K562 (cell line): ENCODE measurements at regions not wholly inside any gene's neighbourhood (a gene's known extent, or its start where the extent isn't known, plus 50 kb on each side); places are given as distances from the start of the nearest gene placed in this dataset.

Experiments
- ATAC-seq: fragments of 200-7000 bp; cut with Tn5 transposase; 3 replicates; pipeline ENCODE4 v1.9.1; 2020; ENCODE audit warnings: moderate library complexity
- BruUV-seq: library from RNA; stranded (reverse); fragments of 400-500 nt; replicated peaks from 2 replicates; lab custom pipeline; 2021; lab: Mats Ljungman, UMichigan
- CTCF ChIA-PET: fragments of 300-600 bp; formaldehyde crosslinking; extraction: SDS; loops from one replicate; lab custom pipeline; 2021; ENCODE audit warnings: low intra/inter-chr PET ratio; lab: Yijun Ruan, JAX
- POLR2A ChIA-PET: fragments of 300-600, 350-650 bp; sonication (Branson Sonifier 250); formaldehyde crosslinking; extraction: SDS; loops from one replicate; lab custom pipeline; 2021; ENCODE audit warnings: antibody characterized with exemption, inconsistent platforms; lab: Yijun Ruan, JAX
- DNase-seq, 4 experiments: peaks; one replicate each; pipeline versions ENCODE4 v3.0.0 to v3.0.0-alpha.2; 2011 to 2018; ENCODE audit warnings: low spot score in 3 of 4, mixed read lengths in 3 of 4; ENCODE audit errors: extremely low read depth in 1 of 4
- FAIRE-seq: peaks from 2 replicates; lab custom pipeline; 2011; peaks lifted over from hg19 to GRCh38; lab: Jason Lieb, UNC
- H2AFZ ChIP-seq: 2 replicates; pipeline ENCODE4 v1.6.0; 2011; ENCODE audit warnings: low read depth, low read length, control low read depth, inconsistent platforms
- H3K27ac ChIP-seq: fragments of 200-600 bp; 3 replicates; pipeline ENCODE4 v1.8.0; 2011; ENCODE audit warnings: low read depth, mild to moderate bottlenecking, control low read depth, inconsistent platforms, low read length, moderate library complexity, mixed read lengths; ENCODE audit errors: extremely low read depth
- H3K27me3 ChIP-seq, 2 experiments: fragments of 300-600 bp in 1 of 2; 2 replicates in 1 of 2; 3 replicates in 1 of 2; pipeline versions ENCODE4 v1.6.0 to v1.8.0; 2011; ENCODE audit warnings: inconsistent platforms in 2 of 2, low read length in 2 of 2, mild to moderate bottlenecking in 1 of 2, mixed read lengths in 1 of 2, moderate library complexity in 1 of 2; ENCODE audit not compliant: control insufficient read depth in 2 of 2, insufficient read depth in 2 of 2
- H3K36me3 ChIP-seq: fragments of 300-600 bp; 3 replicates; pipeline ENCODE4 v1.8.0; 2011; ENCODE audit warnings: mild to moderate bottlenecking, low read length, inconsistent platforms; ENCODE audit not compliant: control insufficient read depth, insufficient read depth
- H3K4me1 ChIP-seq, 2 experiments: fragments of 200-600 bp in 1 of 2; replicated peaks in 1 of 2; 2 replicates in 1 of 2; 3 replicates in 1 of 2; pipeline versions ENCODE4 v1.5.1 to v1.8.0; 2011; ENCODE audit warnings: inconsistent platforms in 2 of 2, low read length in 2 of 2, mild to moderate bottlenecking in 1 of 2, mixed read lengths in 1 of 2, moderate library complexity in 1 of 2; ENCODE audit not compliant: control insufficient read depth in 2 of 2, insufficient read depth in 2 of 2
- H3K4me2 ChIP-seq: 2 replicates; pipeline ENCODE4 v1.6.1; 2011; ENCODE audit warnings: low read length, control low read depth, inconsistent platforms, mixed read lengths; ENCODE audit not compliant: insufficient read depth
- H3K4me3 ChIP-seq: fragments of 200-600 bp; sonication (generic), shearing (Covaris generic); 2 replicates; pipeline ENCODE4 v1.5.1; 2016; ENCODE audit warnings: control low read depth, inconsistent platforms
- H3K79me2 ChIP-seq: fragments of 200-600 bp; 3 replicates; pipeline ENCODE4 v1.8.0; 2011; ENCODE audit warnings: low read length, inconsistent platforms; ENCODE audit not compliant: control insufficient read depth, insufficient read depth
- H3K9ac ChIP-seq, 2 experiments: 2 replicates each; pipeline versions ENCODE4 v1.6.0 to v1.6.1; 2011; ENCODE audit warnings: low read depth in 2 of 2, low read length in 2 of 2, control low read depth in 1 of 2, inconsistent platforms in 1 of 2, mild to moderate bottlenecking in 1 of 2, mixed read lengths in 1 of 2; ENCODE audit not compliant: insufficient read depth in 1 of 2
- H3K9me1 ChIP-seq: one replicate; pipeline ENCODE4 v1.6.0; 2011; ENCODE audit warnings: inconsistent platforms, mild to moderate bottlenecking, low read length, moderate library complexity; ENCODE audit not compliant: control insufficient read depth, insufficient read depth
- H3K9me3 ChIP-seq: replicated peaks from 2 replicates; pipeline ENCODE4 v1.5.1; 2011; ENCODE audit warnings: low read depth, low read length, inconsistent platforms; ENCODE audit not compliant: control insufficient read depth, insufficient read depth
- H4K20me1 ChIP-seq: replicated peaks from 2 replicates; pipeline ENCODE4 v1.6.1; 2011; ENCODE audit warnings: low read length, inconsistent platforms, mixed read lengths; ENCODE audit not compliant: control insufficient read depth, insufficient read depth
- BCLAF1 ChIP-seq, 2 experiments: fragments of 450-650 bp in 1 of 2; IDR thresholded peaks; 2 replicates each; pipeline ENCODE4 v1.6.1; 2011 to 2017; ENCODE audit warnings: low read depth in 2 of 2, antibody characterized with exemption in 1 of 2, borderline replicate concordance in 1 of 2, low read length in 1 of 2, mild to moderate bottlenecking in 1 of 2, mixed read lengths in 1 of 2; ENCODE audit not compliant: control insufficient read depth in 1 of 2
- CTBP1 ChIP-seq: fragments of 450-650 bp; IDR thresholded peaks from 2 replicates; pipeline ENCODE4 v1.6.1; 2016; ENCODE audit warnings: borderline replicate concordance
- E4F1 ChIP-seq: fragments of 250-450 bp; sonication (Bioruptor Pico); IDR thresholded peaks from 2 replicates; pipeline ENCODE4 v1.5.0; 2021; ENCODE audit warnings: mild to moderate bottlenecking, borderline replicate concordance
- GATAD2B ChIP-seq: fragments of 450-650 bp; IDR thresholded peaks from 2 replicates; pipeline ENCODE4 v1.6.1; 2017; ENCODE audit warnings: mild to moderate bottlenecking, borderline replicate concordance
- HNRNPK ChIP-seq: fragments of 200-400 bp; formaldehyde crosslinking; IDR thresholded peaks from one replicate; pipeline ENCODE4 v1.6.1; 2018; ENCODE audit warnings: mild to moderate bottlenecking, low read depth, low read length; ENCODE audit not compliant: poor library complexity, severe bottlenecking
- SMAD3 ChIP-seq: fragments of 450-650 bp; formaldehyde crosslinking; conservative IDR thresholded peaks from 2 replicates; pipeline ENCODE4 v1.4.0; 2020; ENCODE audit warnings: mild to moderate bottlenecking
- THAP7 ChIP-seq: fragments of 250-450 bp; sonication (Bioruptor Pico); IDR thresholded peaks from 2 replicates; pipeline ENCODE4 v1.5.0; 2021
- ZNF23 ChIP-seq: fragments of 250-450 bp; sonication (Bioruptor Pico); IDR thresholded peaks from 2 replicates; pipeline ENCODE4 v1.4.0; 2020; ENCODE audit warnings: mild to moderate bottlenecking
- WGBS: fragments of 100-300 bp; shearing (Covaris generic); methylation state at CpG from one replicate; pipeline ENCODE4 v1.1.6; 2016; ENCODE audit warnings: low coverage, mixed read lengths; ENCODE audit not compliant: insufficient coverage; ENCODE audit errors: missing lambda C conversion rate; 5-methylcytosine and 5-hydroxymethylcytosine counted together
- in situ Hi-C: fragments of 300-500 bp; cut with MboI; formaldehyde crosslinking; loops from 4 replicates; pipeline ENCODE4 v1.15.0; 2018; ENCODE audit warnings: inconsistent platforms, mixed read lengths
- intact Hi-C: fragments of 100-400 bp; cut with micrococcal nuclease; formaldehyde crosslinking; loops from 2 replicates; pipeline ENCODE4 v1.14.2; 2022

GRCh38 chr6:112802144-112802543, 455.0 kb downstream of the RFPL4B start:
- H3K9ac ChIP-seq = no peak overlapping the region
- H3K9me1 ChIP-seq = no peaks in the 10 kb centered on the region
- H3K27ac ChIP-seq = no peak overlapping the region
- ATAC-seq = no peak
- no peaks in the 10 kb centered on the region for H3K4me1 ChIP-seq
- TF ChIP-seq HNRNPK (no peak), SMAD3 (CRISPR knock-in tag) (no peak), E4F1 (CRISPR knock-in tag) (no peak), ZNF23 (CRISPR knock-in tag) (no peak), GATAD2B (no peak), THAP7 (CRISPR knock-in tag) (no peak), BCLAF1 (IDR thresholded peaks at IDR 0.05; ENCODE audit: borderline replicate concordance in 1 of 2, control insufficient read depth in 1 of 2, low read depth in 2 of 2, low read length in 1 of 2) (no peak), CTBP1 (no peak)
- H3K9me3 ChIP-seq = no peaks in the 10 kb centered on the region
- no peak overlapping the region for H2AFZ ChIP-seq
- no peaks in the 10 kb centered on the region for H3K36me3 ChIP-seq
- POLR2A ChIA-PET = interaction anchor here (0.6 kb wide), 1 partner anchor 38 kb away, joined by 3 read pairs; no protein-coding TSS in a partner anchor
- WGBS = 0% methylated on average over 1 of the region's 1 CpG
- in situ Hi-C loops = no loop called here
- no peak overlapping the region for H3K4me3 ChIP-seq
- no peak for DNase-seq
- no peaks in the 10 kb centered on the region for H3K79me2 ChIP-seq
- BruUV-seq = no TSS peak
- H4K20me1 ChIP-seq = no peaks in the 10 kb centered on the region
- H3K27me3 ChIP-seq = no peaks in the 10 kb centered on the region
- CTCF ChIA-PET = no interaction called here
- no peak for FAIRE-seq
- intact Hi-C loops = no loop called here
- no peak overlapping the region for H3K4me2 ChIP-seq
